ENCODE measurements at regions not wholly inside any gene's neighbourhood (a gene's known extent, or its start where the extent isn't known, plus 50 kb on each side); places are given as distances from the start of the nearest gene placed in this dataset.
A peak's percentile ranks its signal among the peaks of the same experiment; 100 is the strongest.

DNA sequence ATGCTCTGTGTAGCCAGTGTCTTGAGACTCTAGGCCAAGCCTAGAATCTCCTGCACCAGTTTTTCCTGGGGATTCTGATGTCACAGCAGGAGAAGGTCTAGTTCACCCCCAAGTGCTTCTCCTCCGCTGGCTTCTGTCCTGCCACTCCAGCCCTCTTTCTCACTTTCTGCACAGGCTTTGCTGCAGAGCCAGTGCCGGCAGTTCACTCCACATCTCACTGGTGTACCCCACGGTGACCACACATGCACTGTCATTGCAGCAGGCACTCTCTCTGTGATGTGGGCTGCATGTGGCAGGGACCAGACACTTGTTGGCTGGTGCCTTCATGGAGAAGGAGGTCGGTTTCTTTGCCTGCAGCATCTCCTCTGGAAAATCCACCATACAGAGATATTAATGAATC lies 643.8 kb upstream of the GALNTL6 start:
- DNase-seq, result no peak

DNA sequence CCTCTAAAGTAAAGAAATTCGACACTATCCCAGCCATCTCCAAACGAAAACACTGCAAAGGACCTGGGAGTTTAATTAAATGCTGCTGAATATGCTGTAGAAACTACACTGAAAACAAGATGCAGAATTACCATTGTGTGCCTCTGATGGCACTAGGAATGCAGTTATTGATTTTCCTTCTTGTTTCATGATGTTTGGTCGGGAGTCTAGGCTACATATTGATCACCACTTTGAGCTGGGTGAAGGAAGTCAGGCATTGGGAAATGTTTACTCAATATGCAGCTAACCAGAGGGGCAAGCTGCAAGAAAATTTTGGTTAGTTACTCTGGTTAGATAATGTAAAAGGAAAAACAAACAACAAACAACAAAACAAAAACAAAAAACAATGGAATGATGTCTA lies 650.7 kb upstream of the GALNTL6 start:
- no peak for DNase-seq

DNA sequence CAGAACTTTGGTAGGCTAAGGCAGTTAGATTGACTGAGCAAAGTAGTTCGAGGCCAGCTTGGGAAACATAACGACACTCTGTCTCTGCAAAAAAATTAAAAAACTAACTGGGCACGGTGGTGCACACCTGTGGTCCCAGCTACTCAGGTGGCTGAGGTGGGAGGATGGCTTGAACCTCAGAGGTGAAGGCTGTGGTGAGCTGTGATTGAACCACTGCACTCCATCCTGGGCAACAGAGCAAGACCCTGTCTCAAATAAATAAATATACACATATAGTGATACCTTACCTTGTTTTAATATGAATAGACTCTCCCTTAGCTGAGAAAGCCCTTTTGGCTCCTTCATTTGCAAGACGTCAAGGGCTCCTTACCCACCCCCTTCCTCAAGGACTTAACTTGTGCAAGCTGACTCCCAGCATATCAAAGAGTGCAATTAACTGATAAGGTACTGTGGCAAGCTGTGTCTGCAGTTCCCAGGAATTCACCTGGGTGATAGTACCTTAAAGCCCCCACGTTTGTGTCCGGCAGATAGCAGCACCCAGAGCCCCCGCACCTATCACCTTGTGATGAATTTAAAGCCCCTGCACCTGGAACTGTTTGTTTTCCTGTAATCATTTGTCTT lies 655.6 kb upstream of the GALNTL6 start:
- no peak for DNase-seq

DNA sequence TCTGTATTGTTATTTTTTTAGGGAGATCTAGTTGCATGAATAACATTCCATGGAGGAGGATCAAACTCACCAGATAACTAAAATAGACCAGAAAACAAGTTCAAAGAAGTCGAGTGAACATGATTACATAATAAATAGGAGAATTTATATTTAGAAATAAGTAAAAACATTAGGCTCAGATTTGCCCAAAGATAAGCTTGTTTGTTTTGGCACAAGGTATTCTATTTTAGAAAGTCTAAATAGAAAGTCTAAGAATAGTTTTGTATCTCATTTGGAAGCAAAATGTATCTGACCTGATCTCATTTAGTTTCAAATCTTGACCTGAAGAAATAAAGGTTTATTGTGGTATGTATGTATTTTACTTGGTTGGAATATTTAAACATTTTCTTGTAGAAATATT lies 670.6 kb upstream of the GALNTL6 start:
- DNase-seq, result no peak

DNA sequence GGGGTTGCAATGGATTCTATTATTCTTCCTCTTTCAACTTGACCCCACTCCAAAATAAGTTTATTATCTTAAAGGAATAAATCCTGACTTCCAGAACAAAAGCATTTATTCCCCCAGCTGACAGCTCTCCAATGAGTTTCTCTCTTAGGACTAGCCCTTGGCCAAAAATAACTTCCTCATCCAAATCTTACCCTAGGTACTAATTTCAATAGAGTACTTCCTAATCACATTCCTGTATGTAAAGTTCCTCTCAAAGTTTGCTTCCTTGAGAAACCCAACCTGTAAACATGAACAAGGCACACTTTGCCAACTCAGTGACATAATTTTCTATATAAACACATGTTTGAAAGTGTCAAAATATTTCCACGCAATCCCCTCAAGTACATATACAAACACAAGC lies 671.2 kb upstream of the GALNTL6 start:
- no peak for DNase-seq

DNA sequence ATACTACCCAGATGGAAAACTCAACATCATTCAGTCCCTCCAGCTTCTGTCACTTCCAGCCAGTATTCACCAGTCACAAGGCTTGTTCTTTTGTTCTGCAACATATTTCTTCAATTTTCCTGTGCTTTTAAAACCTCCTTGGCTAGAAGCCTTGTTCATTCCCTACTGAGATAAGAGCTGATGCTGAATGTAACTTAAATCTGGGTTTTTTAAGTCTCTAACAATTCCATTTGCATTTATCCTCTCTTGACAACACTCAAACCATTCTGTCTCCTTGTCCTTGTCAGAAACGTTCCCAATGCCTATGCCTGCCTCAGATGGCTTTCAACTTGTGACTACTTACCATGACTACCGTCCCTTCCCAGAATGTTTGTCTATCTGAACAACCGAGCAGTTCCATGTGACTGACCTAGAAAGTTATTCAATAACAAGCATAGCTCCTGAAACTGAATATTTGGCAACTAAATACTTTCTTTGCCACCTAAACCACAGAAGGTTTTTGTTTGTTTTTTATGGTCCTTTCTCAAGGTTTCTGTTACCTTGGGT lies 682.9 kb upstream of the GALNTL6 start:
- DNase-seq, result peak in 1 of 56 donors; percentile 2

DNA sequence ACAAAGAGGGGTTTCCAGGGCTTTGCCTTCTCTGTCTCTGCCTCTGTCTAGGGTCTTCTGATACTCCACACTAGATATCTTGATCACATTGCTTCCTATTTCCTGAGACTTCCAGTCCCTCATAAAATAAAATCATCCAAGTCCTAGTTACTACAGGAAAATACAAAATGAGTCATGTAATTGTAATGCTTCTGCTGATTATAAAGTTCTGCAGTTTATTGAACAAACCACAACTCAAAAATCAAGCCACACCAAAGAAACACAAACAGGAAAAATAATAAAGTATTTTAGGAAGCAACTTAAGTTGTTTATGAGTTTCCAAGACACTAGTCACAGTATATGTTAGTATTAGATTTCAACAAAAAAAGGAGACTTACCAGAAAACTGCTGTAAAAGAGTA lies 695.1 kb upstream of the GALNTL6 start:
- DNase-seq, result no peak

DNA sequence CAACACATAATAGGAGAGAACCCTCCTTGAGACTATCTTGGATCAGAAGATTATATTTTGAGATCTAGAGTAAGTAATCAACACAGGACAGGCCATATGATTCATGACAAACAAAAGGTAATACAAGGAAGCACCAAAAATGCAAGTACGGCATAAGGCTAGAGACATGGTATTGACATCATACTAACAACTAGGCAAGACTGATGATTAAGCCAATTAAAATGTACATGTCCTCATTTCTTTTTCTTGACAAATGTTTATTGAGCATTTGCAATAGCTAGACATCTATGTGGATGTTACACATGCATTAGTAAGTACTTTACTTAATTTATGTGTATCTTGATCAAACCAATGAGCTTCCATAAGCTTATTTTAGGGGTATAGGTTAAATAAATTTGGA lies 695.7 kb upstream of the GALNTL6 start:
- DNase-seq, result no peak

DNA sequence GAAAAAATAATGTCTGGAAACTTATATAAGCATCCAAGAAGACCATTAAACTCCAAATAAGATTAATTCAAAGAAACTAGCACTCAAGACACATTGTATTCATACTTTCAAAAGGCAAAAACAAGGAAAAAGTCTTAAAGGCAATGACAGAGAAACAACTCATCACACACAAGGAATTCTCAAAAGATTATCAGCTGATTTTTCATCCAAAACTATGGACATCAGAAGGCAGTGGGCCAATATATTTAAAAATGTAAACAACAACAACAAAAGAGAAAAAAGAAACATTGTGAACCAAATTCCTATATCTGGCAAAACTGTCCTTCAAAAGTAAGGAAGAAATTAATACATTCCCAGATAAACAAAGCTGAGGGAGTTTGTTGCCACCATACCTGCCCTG lies 711.4 kb upstream of the GALNTL6 start:
- DNase-seq, result no peak

DNA sequence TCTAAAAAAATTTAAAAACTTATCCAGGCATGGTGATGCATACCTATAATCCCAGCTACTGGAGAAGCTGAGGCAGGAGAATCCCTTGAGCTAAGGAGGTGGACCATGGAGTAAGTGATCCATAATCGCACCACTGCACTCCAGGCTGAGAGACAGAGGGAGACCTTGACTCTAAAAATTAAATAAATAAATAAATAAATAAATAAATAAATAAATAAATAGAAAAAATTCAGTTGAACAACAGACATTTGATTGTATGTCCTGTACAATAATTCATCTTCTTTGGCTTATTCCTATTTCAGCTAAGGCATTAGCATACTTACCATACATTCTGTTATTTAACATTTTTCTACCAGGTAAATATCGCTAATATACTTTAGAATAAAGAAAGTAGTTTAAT lies 726.1 kb upstream of the GALNTL6 start:
- no peak for DNase-seq

DNA sequence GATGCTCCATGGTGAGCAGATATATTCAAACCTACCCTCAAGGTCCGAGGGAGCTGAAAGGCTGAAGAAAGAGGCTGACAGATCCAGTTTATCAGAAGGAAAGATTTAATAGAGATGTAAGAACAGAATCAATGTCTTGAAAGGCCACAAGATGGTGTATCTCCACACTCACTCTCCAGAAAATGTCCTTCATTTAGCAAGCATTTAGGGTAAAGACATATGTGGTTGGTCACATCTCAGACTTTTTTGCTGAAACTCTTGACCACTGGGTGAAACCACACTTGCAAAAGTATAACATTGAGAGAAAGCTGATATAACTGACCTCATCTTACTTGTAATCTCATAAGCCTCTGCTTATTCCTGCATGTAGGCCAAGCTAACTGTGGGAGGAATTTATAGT lies 745.8 kb upstream of the GALNTL6 start:
- no peak for DNase-seq

DNA sequence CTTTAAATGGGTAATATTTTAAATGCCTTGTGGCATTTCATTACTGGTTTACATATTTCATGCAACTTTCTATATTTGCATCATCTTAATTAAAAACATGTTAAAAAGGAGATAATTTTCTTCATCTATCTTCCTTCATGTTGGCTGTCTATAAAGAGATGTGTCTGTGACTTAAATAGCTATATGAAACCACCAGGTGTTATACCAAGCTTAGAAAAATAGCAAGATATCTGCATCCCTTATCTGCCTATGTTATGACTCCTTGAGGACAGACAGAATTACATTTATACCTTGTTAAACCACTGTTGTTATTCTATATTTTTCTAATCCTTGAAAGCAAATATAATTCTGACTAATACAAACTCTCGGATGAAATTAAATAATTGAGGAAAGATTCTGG lies 763.8 kb upstream of the GALNTL6 start:
- DNase-seq, result no peak

DNA sequence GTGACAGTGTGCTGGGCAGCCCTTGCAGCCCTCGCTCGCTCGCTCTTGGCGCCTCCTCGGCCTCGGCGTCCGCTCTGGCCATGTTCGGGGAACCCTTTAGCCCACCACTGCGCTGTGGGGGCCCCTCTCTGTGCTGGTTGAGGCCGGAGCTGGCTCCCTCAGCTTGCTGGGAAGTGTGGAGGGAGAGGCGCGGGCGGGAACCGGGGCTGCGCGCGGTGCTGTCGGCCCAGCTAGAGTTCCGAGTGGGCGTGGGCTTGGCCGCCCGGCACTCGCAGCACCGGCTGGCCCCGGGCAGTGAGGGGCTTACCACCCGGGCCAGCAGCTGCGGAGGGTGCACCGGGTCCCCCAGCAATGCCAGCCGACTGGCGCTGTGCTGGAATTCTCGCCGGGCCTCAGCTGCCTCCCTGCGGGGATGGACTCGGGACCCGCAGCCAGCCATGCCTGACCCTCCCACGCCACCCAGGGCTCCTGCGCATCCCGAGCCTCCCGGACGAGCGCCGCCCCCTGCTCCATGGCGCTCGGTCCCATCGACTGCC lies 770.1 kb upstream of the GALNTL6 start:
- DNase-seq, result peak in 1 of 56 donors; percentile 0

DNA sequence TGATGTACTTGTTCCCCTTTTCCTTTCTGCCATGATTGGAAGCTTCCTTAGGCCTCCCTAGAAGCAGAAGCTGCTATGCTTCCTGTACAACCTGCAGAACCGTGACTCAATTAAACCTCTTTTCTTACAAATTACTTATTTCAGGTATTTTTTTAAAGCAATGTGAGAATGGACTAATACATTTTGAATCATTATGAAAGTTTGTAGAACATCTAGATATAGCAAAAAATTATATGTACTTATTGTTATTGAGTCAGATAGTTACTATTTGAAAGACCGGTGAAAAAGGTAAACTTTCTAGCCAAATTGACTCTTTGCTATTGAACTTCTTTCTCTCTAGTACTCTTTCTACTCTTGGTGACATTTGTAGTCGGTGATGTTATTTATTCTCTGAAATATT lies 777.3 kb upstream of the GALNTL6 start:
- no peak for DNase-seq

DNA sequence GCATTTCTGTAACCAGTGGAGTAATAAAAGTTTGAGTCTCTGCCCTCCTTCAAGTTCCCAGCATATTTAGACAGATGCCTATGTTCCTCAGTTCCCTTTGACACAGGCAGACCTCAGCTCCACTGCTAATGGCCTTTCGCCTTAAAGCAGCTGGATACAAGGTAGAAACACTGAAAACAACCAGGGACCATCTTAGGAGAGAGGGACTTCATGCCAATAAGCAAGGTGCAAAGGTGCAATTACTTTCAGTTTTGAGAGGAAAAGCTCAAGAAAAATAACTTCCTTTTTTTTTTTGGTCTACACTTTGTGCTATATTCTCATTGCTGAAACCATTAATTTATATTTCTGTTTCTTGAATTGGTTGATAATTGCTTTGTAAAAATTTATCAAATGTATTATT lies 781.9 kb upstream of the GALNTL6 start:
- no peak for DNase-seq

DNA sequence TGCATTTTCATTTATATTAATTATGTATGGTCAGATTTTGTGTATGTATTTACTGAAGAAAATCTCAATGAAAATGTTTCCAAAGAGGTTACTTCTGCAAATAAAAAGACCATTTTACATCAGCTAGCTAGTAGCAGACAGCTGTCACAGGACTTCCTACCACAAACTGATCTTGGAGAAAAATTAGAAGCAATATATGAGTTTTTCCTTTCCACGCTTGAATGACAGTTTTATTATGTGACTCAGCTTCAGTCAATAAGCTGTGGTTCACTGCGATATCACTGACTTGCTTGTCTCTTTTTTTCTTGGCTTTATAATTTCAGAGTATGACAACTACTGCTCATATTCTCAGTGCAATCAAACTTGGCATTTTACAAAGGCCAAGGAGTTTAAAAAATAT lies 787.4 kb upstream of the GALNTL6 start:
- no peak for DNase-seq

DNA sequence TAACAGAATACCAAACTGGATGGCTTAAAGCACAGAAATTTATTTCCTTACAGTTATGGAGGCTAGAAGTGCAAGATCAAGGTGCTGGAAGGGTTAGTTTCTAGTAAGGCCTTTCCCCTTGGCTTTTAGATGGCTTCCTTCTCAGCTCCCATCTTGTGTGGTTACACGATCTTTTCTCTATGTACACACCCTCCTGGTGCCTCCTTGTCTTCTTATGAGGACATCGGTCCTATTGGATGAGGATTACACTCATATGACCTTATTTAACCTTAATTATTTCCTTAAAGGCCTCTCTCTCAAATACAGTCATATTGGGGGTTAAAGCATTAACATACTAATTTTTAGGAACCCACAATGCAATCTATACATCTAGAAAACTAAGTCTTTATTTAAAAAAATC lies 787.9 kb upstream of the GALNTL6 start:
- DNase-seq, result no peak

DNA sequence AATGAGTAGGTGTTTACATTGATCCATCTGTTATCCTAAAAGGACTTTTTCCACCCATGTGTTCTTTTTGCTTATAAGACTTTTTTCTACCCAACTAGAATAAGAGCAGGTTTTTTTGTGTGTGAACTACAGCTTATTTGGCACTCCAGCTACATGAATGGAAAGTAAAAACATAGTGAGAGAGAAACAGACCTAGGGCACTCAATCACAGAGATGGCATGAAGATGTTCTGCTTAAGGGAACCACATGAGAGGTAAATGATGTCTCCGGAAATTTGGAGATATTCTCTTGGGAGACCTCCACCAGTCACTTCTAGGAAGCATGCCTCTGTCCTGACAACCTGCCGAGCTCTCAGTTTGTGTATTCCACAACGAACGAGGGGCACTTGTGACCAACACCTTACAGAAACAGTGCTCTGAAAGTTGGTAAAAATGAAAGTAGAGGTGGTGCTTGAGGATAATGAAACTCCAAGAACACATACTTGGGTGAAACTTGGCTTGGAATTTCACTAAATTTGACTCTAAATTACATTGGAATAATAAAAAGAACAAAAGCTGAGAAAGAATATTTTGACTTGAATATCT lies 788.4 kb upstream of the GALNTL6 start:
- no peak for DNase-seq

DNA sequence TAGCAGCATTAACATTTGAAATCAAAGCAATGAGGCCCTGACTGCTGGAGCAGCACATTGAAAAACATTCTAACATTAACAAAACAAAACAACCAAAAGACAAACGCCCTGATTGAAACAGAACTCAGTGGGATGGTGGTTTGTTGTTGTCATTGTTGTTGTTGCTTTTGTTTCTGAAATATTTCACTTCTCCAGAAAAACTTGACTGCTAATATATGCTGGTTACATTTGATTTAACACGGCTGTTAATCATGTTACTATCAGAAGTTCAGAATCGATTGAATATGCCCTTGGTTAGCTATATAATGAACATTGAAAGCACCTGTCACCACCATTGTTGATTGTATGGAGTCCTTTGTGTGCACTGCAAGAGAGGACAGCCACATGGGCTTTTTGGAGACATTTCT lies 790.4 kb upstream of the GALNTL6 start:
- no peak for DNase-seq

DNA sequence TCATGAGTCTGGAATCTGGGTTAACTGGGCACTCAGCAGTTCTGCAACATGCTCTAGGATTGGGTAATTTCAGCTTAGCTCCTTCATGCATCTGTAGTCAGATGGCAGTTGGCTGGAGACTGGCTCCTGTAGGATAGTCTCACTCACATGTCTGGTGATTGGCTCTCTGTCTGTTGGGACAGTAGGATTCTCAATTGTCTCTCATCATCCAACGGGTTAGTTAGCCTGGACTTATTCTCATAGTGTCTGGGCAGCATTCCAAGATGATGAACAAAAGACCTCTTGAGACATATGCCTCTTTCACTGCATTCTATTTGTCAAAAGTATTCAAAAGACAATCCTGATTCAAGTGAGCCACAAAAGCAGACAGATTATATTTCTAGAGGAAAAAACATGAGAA lies 795.6 kb upstream of the GALNTL6 start:
- no peak for DNase-seq

DNA sequence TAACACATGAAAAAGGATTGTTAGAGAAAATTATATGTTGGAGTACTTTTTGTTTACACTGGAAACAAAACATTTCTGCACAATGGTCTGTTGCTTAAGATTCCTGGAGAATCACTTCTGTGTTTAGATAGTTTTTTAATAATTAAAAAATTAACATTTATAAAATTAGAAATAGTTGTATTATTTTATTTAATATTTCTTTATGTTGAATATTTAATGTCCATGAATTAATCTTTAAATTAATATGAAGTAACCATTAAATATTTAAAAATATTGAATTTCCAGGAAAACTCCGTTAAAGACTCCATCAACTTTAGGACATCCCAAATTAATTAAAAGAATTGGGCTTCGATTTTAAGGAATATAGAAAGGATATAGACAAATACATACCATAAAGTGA lies 797.1 kb upstream of the GALNTL6 start:
- DNase-seq, result no peak

DNA sequence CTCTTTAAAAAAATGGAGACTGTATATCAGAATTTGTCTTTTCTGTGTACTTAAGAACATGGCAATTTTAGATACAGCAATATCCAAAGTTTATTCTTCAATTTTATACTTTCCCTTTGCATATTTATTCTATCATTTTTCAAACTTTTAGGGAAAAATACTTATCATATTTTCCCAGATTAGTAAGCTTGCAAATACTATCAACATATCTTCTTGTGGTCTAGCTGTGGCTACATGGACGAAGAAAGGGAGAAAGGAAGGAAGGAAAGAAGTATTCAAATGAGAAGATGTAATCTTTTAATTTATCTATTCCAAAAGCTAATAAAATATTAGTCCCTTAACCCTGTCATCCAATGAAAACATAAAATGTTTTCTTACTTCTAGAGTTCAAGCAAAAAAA lies 797.8 kb upstream of the GALNTL6 start:
- no peak for DNase-seq

DNA sequence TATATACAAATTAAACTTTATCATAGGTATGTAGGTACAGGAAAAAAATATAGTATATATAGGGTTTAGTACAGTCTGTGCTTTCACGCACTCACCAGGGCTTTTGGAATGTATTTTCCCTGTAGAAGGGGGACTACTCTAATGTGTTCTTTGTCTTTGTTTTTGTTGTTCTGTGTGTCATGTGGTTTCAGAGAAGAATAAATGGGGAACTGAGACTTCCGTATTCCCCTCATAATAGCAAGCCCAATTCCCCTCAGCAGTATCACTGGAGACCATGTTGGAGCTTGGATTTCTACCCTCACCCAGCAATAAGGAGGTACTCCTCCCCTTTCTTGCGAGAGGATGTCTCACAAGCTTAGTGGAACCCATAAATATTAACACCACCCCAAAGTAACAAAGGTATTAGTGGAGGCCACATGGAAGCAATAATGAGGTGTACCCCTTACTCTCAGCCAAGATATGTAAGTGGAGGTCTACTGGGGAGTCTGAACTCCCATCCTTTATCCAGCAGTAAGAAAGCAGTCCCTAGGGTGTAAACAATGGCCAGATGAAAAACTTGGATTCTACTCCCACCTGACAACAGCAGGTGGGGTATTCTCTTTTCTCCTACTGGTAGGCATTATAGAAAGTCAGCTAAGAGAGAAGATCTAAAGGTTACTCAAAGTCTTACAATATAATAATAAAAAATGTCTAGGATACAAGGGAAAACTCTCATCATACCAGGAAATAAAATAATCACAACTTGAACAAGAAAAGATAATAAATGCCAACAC lies 805.4 kb upstream of the GALNTL6 start:
- no peak for DNase-seq
